ENCODE measurements at regions not wholly inside any gene's neighbourhood (a gene's known extent, or its start where the extent isn't known, plus 50 kb on each side); places are given as distances from the start of the nearest gene placed in this dataset.
A peak's percentile ranks its signal among the peaks of the same experiment; 100 is the strongest.

GRCh38 chr6:137681445-137682009 is 185.5 kb upstream of the TNFAIP3 start:
- DNase-seq (ENCODE audit: low read depth in 1 of 2, low spot score in 1 of 2) (peak; percentile 6 to 90), ATAC-seq (peak; percentile 83 to 92)
- peak overlapping the region; percentile 80 to 83 for H3K27ac ChIP-seq
- no peak for TF ChIP-seq FOSB (CRISPR knock-in tag; IDR thresholded peaks at IDR 0.05)
- TF ChIP-seq MAFK (IDR thresholded peaks at IDR 0.05; ENCODE audit: partially characterized antibody): no peak
- TF ChIP-seq ZNF302 (CRISPR knock-in tag; IDR thresholded peaks at IDR 0.05): no peak
- no peak for TF ChIP-seq REST (IDR thresholded peaks at IDR 0.05)
- peak; percentile 38 for TF ChIP-seq MAX (IDR thresholded peaks at IDR 0.05)
- peak in 1 of 2 experiments; percentile 68; a peak in 3 of 5 replicates for TF ChIP-seq EP300 (IDR thresholded peaks at IDR 0.05)
- 0 out of 2 replicates have a peak, but pooled peaks have one; percentile 9 for TF ChIP-seq NFE2L2 (conservative IDR thresholded peaks at IDR 0.05; ENCODE audit: low read length)
- TF ChIP-seq CEBPB (IDR thresholded peaks at IDR 0.05): peak; percentile 59 to 93; a peak in 3 of 4 replicates
- TF ChIP-seq NPAS2 (CRISPR knock-in tag; IDR thresholded peaks at IDR 0.05; ENCODE audit: borderline replicate concordance): no peak
- no peak for TF ChIP-seq ZFP36 (IDR thresholded peaks at IDR 0.05; ENCODE audit: borderline replicate concordance, partially characterized antibody)
- TF ChIP-seq CBX2 (IDR thresholded peaks at IDR 0.05; ENCODE audit: borderline replicate concordance, low read depth): no peak
- TF ChIP-seq BCL3 (IDR thresholded peaks at IDR 0.05): 0 out of 3 replicates have a peak, but pooled peaks have one; percentile 19
- TF ChIP-seq RFX5 (IDR thresholded peaks at IDR 0.05): no peak
- peak in 1 of 2 experiments; percentile 36; a peak in 1 of 5 replicates for TF ChIP-seq JUN (IDR thresholded peaks at IDR 0.05)
- TF ChIP-seq USF2 (IDR thresholded peaks at IDR 0.05): no peak
- TF ChIP-seq TFCP2L1 (CRISPR knock-in tag; IDR thresholded peaks at IDR 0.05): no peak
- no peak for TF ChIP-seq ESRRA (IDR thresholded peaks at IDR 0.05; ENCODE audit: borderline replicate concordance, low read length)
- no peak for TF ChIP-seq HOXB5 (CRISPR knock-in tag; IDR thresholded peaks at IDR 0.05)
- no peak for TF ChIP-seq RNF2 (IDR thresholded peaks at IDR 0.05; ENCODE audit: borderline replicate concordance, low read depth)
- TF ChIP-seq PHF8 (IDR thresholded peaks at IDR 0.05; ENCODE audit: borderline replicate concordance, low read depth): no peak
- TF ChIP-seq JUNB (IDR thresholded peaks at IDR 0.05): peak; percentile 56; the same call in 1 of the 2 replicates
- no peak for TF ChIP-seq POLR2A (IDR thresholded peaks at IDR 0.05; ENCODE audit: low read length)
- no peak for TF ChIP-seq ATOH8 (CRISPR knock-in tag; IDR thresholded peaks at IDR 0.05; ENCODE audit: low read depth)
- TF ChIP-seq FOSL2 (IDR thresholded peaks at IDR 0.05): 0 out of 2 replicates have a peak, but pooled peaks have one; percentile 18
- TF ChIP-seq FOSL2 (CRISPR knock-in tag; IDR thresholded peaks at IDR 0.05): peak; percentile 71
- no peak for TF ChIP-seq MYC (IDR thresholded peaks at IDR 0.05; ENCODE audit: borderline replicate concordance, low read length)
- TF ChIP-seq ZC3H11A (IDR thresholded peaks at IDR 0.05): no peak
- no peak for TF ChIP-seq RCOR1 (IDR thresholded peaks at IDR 0.05; ENCODE audit: low read depth, low read length)
- TF ChIP-seq HDAC2 (IDR thresholded peaks at IDR 0.05): no peak
- TF ChIP-seq MAZ (IDR thresholded peaks at IDR 0.05; ENCODE audit: borderline replicate concordance, low read depth, low read length): no peak
- TF ChIP-seq FOXS1 (CRISPR knock-in tag; IDR thresholded peaks at IDR 0.05): no peak
- no peak for TF ChIP-seq SREBF2 (IDR thresholded peaks at IDR 0.05)
- no peak for TF ChIP-seq HEYL (CRISPR knock-in tag; IDR thresholded peaks at IDR 0.05)
- peak; percentile 91 for TF ChIP-seq GATA3 (IDR thresholded peaks at IDR 0.05; ENCODE audit: borderline replicate concordance)
- no peak for TF ChIP-seq CTCF (IDR thresholded peaks at IDR 0.05)

More at GRCh38 chr6:137681445-137682009, 185.5 kb upstream of the TNFAIP3 start:
- no peak for FAIRE-seq
- peak overlapping the region; percentile 67 for H3K4me2 ChIP-seq
- H3K9me3 ChIP-seq: peaks cover 2% of the 10 kb centered on the region; the same call in 2 of the 3 replicates
- ChIA-PET POLR2A (no interaction called here), CTCF (interaction anchor here (1.6 kb wide), 1 partner anchor 13 kb away, joined by 5 read pairs; no protein-coding TSS in a partner anchor)
- WGBS (ENCODE audit: missing lambda C conversion rate): 13% methylated on average over 4 of the region's 4 CpGs
- peaks cover 33% of the 10 kb centered on the region for H3K4me1 ChIP-seq
- H3K4me3 ChIP-seq: no peak overlapping the region

Data from A549 (cell line).